ENCODE measurements at regions not wholly inside any gene's neighbourhood (a gene's known extent, or its start where the extent isn't known, plus 50 kb on each side); places are given as distances from the start of the nearest gene placed in this dataset.

GRCh38 chr9:108443741-108444140 is 412.0 kb downstream of the ACTL7B start:
- no peak overlapping the region for H2AFZ ChIP-seq
- no peak overlapping the region for H3K4me3 ChIP-seq
- no peaks in the 10 kb centered on the region for H3K36me3 Mint-ChIP-seq (ENCODE audit: low read depth)
- H3K27me3 ChIP-seq (ENCODE audit: insufficient read depth), result no peaks in the 10 kb centered on the region
- no peaks in the 10 kb centered on the region for H3K9me2 ChIP-seq (ENCODE audit: insufficient read depth)
- ATAC-seq (no peak), DNase-seq (ENCODE audit: low spot score) (no peak)
- H3F3A ChIP-seq (replicated peaks; ENCODE audit: low read depth), result no peaks in the 10 kb centered on the region
- H3K4me1 Mint-ChIP-seq, result no peaks in the 10 kb centered on the region; the same call in 2 of the 3 replicates
- no peaks in the 10 kb centered on the region for H4K20me1 ChIP-seq (replicated peaks; ENCODE audit: insufficient read depth)
- H3K27ac Mint-ChIP-seq, result no peak overlapping the region
- no peaks in the 10 kb centered on the region for H3K36me3 ChIP-seq (ENCODE audit: insufficient read depth)
- H3K27me3 Mint-ChIP-seq (ENCODE audit: insufficient read depth, low read depth, poor library complexity), result no peaks in the 10 kb centered on the region
- no peaks in the 10 kb centered on the region for H3K9me3 Mint-ChIP-seq
- H3K27ac ChIP-seq (ENCODE audit: low read depth), result no peak overlapping the region
- H3K4me1 ChIP-seq (ENCODE audit: insufficient read depth), result no peaks in the 10 kb centered on the region
- H3K4me2 ChIP-seq, result no peak overlapping the region
- no peaks in the 10 kb centered on the region for H3K79me2 ChIP-seq (replicated peaks; ENCODE audit: insufficient read depth)
- TF ChIP-seq JUNB (IDR thresholded peaks at IDR 0.05; ENCODE audit: unreplicated experiment) (no peak), ZNF114 (CRISPR knock-in tag; IDR thresholded peaks at IDR 0.05) (no peak), EZH2phosphoT487 (IDR thresholded peaks at IDR 0.05; ENCODE audit: unreplicated experiment) (no peak), CREB1 (CRISPR knock-in tag; IDR thresholded peaks at IDR 0.05; ENCODE audit: low read depth) (no peak)
- no peak overlapping the region for H3K4me3 Mint-ChIP-seq

DNA sequence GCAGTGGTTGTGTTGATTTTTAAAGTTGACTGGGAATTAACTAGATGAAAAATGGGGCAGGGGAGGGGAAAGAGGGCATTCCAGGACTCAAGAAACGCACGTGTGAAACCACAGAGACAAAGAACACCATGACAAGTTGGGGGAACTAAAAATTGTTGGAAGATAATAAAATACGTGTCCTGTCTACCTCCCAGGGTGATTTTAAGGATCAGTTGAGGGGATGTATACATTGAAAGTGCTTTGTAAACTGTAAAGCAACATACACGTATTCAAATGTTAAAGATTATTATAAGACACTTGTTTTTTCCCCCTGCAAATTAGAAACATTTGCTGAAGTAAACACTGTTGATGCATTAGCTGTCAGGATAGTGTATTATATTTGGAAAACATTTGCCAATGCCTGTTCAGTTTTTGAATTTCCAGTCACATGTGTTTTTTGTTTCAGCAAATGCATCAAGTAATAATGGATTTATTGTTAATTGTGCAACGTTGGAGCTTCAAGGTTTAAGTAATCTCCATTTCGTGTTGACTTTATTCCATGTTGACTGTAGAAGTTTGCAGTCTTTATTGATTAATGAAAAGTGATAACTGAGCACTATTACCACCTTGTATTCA is 412.7 kb downstream of the ACTL7B start:
- H2AFZ ChIP-seq, result no peak overlapping the region
- no peaks in the 10 kb centered on the region for H4K20me1 ChIP-seq (replicated peaks; ENCODE audit: insufficient read depth)
- no peak for ATAC-seq
- no peaks in the 10 kb centered on the region for H3F3A ChIP-seq (replicated peaks; ENCODE audit: low read depth)
- no peak overlapping the region for H3K4me3 Mint-ChIP-seq
- H3K9me3 Mint-ChIP-seq, result no peaks in the 10 kb centered on the region
- H3K4me1 Mint-ChIP-seq, result no peaks in the 10 kb centered on the region; the same call in 2 of the 3 replicates
- H3K27me3 Mint-ChIP-seq (ENCODE audit: insufficient read depth, low read depth, poor library complexity), result no peaks in the 10 kb centered on the region
- H3K27ac ChIP-seq (ENCODE audit: low read depth), result no peak overlapping the region
- no peaks in the 10 kb centered on the region for H3K27me3 ChIP-seq (ENCODE audit: insufficient read depth)
- no peak for TF ChIP-seq JUNB (IDR thresholded peaks at IDR 0.05; ENCODE audit: unreplicated experiment)
- TF ChIP-seq, protein P1, sequence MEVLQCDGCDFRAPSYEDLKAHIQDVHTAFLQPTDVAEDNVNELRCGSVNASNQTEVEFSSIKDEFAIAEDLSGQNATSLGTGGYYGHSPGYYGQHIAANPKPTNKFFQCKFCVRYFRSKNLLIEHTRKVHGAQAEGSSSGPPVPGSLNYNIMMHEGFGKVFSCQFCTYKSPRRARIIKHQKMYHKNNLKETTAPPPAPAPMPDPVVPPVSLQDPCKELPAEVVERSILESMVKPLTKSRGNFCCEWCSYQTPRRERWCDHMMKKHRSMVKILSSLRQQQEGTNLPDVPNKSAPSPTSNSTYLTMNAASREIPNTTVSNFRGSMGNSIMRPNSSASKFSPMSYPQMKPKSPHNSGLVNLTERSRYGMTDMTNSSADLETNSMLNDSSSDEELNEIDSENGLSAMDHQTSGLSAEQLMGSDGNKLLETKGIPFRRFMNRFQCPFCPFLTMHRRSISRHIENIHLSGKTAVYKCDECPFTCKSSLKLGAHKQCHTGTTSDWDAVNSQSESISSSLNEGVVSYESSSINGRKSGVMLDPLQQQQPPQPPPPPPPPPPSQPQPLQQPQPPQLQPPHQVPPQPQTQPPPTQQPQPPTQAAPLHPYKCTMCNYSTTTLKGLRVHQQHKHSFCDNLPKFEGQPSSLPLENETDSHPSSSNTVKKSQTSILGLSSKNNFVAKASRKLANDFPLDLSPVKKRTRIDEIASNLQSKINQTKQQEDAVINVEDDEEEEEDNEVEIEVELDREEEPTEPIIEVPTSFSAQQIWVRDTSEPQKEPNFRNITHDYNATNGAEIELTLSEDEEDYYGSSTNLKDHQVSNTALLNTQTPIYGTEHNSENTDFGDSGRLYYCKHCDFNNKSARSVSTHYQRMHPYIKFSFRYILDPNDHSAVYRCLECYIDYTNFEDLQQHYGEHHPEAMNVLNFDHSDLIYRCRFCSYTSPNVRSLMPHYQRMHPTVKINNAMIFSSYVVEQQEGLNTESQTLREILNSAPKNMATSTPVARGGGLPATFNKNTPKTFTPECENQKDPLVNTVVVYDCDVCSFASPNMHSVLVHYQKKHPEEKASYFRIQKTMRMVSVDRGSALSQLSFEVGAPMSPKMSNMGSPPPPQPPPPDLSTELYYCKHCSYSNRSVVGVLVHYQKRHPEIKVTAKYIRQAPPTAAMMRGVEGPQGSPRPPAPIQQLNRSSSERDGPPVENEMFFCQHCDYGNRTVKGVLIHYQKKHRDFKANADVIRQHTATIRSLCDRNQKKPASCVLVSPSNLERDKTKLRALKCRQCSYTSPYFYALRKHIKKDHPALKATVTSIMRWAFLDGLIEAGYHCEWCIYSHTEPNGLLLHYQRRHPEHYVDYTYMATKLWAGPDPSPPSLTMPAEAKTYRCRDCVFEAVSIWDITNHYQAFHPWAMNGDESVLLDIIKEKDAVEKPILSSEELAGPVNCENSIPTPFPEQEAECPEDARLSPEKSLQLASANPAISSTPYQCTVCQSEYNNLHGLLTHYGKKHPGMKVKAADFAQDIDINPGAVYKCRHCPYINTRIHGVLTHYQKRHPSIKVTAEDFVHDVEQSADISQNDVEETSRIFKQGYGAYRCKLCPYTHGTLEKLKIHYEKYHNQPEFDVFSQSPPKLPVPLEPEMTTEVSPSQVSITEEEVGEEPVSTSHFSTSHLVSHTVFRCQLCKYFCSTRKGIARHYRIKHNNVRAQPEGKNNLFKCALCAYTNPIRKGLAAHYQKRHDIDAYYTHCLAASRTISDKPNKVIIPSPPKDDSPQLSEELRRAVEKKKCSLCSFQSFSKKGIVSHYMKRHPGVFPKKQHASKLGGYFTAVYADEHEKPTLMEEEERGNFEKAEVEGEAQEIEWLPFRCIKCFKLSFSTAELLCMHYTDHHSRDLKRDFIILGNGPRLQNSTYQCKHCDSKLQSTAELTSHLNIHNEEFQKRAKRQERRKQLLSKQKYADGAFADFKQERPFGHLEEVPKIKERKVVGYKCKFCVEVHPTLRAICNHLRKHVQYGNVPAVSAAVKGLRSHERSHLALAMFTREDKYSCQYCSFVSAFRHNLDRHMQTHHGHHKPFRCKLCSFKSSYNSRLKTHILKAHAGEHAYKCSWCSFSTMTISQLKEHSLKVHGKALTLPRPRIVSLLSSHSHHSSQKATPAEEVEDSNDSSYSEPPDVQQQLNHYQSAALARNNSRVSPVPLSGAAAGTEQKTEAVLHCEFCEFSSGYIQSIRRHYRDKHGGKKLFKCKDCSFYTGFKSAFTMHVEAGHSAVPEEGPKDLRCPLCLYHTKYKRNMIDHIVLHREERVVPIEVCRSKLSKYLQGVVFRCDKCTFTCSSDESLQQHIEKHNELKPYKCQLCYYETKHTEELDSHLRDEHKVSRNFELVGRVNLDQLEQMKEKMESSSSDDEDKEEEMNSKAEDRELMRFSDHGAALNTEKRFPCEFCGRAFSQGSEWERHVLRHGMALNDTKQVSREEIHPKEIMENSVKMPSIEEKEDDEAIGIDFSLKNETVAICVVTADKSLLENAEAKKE (CRISPR knock-in tag; IDR thresholded peaks at IDR 0.05), result no peak
- TF ChIP-seq ZNF114 (CRISPR knock-in tag; IDR thresholded peaks at IDR 0.05), result no peak
- TF ChIP-seq, protein P2, sequence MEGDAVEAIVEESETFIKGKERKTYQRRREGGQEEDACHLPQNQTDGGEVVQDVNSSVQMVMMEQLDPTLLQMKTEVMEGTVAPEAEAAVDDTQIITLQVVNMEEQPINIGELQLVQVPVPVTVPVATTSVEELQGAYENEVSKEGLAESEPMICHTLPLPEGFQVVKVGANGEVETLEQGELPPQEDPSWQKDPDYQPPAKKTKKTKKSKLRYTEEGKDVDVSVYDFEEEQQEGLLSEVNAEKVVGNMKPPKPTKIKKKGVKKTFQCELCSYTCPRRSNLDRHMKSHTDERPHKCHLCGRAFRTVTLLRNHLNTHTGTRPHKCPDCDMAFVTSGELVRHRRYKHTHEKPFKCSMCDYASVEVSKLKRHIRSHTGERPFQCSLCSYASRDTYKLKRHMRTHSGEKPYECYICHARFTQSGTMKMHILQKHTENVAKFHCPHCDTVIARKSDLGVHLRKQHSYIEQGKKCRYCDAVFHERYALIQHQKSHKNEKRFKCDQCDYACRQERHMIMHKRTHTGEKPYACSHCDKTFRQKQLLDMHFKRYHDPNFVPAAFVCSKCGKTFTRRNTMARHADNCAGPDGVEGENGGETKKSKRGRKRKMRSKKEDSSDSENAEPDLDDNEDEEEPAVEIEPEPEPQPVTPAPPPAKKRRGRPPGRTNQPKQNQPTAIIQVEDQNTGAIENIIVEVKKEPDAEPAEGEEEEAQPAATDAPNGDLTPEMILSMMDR (conservative IDR thresholded peaks at IDR 0.05; ENCODE audit: low read depth in 2 of 2), result no peak
- no peak for TF ChIP-seq EZH2 (IDR thresholded peaks at IDR 0.05; ENCODE audit: low read depth, unreplicated experiment)
- no peak for TF ChIP-seq STAT1 (IDR thresholded peaks at IDR 0.05; ENCODE audit: unreplicated experiment)
- TF ChIP-seq, protein P3, sequence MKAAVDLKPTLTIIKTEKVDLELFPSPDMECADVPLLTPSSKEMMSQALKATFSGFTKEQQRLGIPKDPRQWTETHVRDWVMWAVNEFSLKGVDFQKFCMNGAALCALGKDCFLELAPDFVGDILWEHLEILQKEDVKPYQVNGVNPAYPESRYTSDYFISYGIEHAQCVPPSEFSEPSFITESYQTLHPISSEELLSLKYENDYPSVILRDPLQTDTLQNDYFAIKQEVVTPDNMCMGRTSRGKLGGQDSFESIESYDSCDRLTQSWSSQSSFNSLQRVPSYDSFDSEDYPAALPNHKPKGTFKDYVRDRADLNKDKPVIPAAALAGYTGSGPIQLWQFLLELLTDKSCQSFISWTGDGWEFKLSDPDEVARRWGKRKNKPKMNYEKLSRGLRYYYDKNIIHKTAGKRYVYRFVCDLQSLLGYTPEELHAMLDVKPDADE (IDR thresholded peaks at IDR 0.05), result no peak
- no peaks in the 10 kb centered on the region; the same call in 1 of the 2 replicates for H3K9me2 ChIP-seq (ENCODE audit: insufficient read depth)
- no peaks in the 10 kb centered on the region for H3K4me1 ChIP-seq (ENCODE audit: insufficient read depth)
- no peak overlapping the region for H3K4me2 ChIP-seq
- H3K36me3 ChIP-seq (ENCODE audit: insufficient read depth), result no peaks in the 10 kb centered on the region
- H3K36me3 Mint-ChIP-seq (ENCODE audit: low read depth), result no peaks in the 10 kb centered on the region
- H3K27ac Mint-ChIP-seq, result no peak overlapping the region
- DNase-seq (ENCODE audit: low spot score), result no peak
- H3K4me3 ChIP-seq, result no peak overlapping the region
- H3K79me2 ChIP-seq (replicated peaks; ENCODE audit: insufficient read depth), result no peaks in the 10 kb centered on the region

All from GM23338 (cell line).